ENCODE measurements at regions not wholly inside any gene's neighbourhood (a gene's known extent, or its start where the extent isn't known, plus 50 kb on each side); places are given as distances from the start of the nearest gene placed in this dataset.

GRCh38 chr2:217118559-217119284, 258.9 kb upstream of the TNP1 start:
- no peak for DNase-seq

DNA sequence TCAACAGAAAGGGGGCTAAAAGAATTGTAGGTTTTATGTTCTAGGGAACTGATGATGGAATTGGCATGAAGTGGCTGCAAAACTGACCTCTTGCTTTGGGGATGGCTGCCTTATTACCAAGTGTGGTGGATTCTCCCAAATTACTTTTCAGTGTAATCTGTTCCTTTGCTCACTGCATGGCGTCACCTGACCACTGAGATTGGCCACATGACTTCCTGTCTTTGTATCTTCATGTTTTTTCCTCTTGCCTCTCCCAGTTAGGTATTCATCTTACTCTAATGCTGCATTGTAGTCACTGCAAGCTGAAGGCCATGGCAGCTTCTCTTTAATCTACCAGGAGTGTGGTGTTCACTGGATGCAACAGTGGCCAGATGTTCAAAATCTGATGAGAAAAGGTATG, 257.7 kb upstream of the TNP1 start:
- no peak for DNase-seq

GRCh38 chr2:217116610-217117009, 256.7 kb upstream of the TNP1 start:
- DNase-seq: no peak

- no peak for DNase-seq
These were observed 254.3 kb upstream of the TNP1 start for GRCh38 chr2:217114117-217114516.

DNA sequence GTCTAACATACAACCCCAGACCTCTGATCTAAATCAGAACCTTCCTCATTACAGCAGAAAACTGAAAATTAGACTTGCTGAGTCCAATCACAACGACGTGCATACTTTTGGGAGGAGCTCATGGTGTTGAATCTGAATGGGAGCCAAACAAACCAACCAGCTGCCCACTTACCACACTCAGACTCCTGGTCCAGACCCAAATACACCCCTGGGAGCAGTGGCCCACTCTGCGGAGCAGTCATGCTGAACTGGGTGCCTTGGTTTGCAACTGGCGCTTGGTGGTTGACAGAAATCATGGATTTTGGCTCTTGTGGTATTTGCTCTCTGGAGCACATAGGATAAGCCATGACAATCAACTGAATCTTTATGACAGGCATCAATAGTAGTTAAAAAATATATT, 253.6 kb upstream of the TNP1 start:
- no peak for DNase-seq

DNA sequence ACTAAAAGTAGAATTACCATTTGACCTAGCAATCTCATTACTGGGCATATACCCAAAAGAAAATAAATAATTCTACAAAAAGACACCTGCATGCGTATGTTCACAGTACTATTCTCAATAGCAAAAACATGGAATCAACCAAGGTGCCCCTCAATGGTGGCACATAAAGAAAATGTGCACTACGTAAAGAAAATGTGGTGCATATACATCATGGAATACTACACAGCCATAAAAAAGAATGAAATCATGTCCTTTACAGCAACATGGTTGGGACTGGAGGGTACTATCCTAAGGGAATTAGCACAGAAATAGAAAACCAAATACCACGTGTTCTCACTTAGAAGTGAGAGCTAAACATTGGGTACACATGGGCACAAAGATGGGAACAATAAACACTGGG, 250.7 kb upstream of the TNP1 start:
- DNase-seq: no peak

GRCh38 chr2:217108575-217109027, 248.7 kb upstream of the TNP1 start:
- no peak for DNase-seq

- no peak for DNase-seq
These were observed 248.2 kb upstream of the TNP1 start for GRCh38 chr2:217108086-217108485.

DNA sequence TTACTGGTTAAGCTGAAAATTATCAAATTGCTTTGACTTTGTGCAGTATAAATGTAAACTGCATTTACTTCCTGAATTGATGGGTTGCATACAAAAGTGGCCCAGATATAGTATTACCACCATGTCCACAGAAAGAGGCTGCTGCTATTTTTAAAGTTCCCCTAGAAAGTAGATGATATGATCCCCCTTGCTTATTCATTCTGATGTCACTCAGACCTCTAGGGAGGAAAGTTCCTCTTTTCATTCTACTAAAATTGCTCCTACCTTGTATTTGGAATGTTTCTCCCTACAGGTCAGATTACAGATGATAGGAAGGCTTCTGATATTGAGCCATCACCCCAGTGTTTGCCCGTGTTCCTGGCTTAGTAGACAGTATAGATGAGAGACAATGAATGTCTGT, 247.6 kb upstream of the TNP1 start:
- DNase-seq: no peak

DNA sequence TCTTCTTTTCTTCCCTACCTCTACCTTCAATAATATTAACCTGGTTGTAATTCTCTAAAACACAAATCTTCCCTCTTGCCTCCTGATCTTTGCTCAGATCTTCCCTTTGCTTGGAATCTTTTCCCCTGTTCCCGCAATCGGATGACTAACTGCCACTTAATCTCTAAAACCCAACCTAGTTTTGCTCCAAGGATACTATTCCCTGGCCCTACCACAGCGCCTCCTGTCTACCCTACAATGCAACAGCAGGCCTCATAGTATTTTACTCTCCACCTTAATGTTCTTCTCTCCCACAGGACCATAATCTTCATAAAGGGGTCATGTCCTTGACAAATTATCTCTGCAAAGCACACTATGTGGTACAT, 246.8 kb upstream of the TNP1 start:
- no peak for DNase-seq

- no peak for DNase-seq
These were observed 246.1 kb upstream of the TNP1 start for GRCh38 chr2:217105733-217106649.

DNA sequence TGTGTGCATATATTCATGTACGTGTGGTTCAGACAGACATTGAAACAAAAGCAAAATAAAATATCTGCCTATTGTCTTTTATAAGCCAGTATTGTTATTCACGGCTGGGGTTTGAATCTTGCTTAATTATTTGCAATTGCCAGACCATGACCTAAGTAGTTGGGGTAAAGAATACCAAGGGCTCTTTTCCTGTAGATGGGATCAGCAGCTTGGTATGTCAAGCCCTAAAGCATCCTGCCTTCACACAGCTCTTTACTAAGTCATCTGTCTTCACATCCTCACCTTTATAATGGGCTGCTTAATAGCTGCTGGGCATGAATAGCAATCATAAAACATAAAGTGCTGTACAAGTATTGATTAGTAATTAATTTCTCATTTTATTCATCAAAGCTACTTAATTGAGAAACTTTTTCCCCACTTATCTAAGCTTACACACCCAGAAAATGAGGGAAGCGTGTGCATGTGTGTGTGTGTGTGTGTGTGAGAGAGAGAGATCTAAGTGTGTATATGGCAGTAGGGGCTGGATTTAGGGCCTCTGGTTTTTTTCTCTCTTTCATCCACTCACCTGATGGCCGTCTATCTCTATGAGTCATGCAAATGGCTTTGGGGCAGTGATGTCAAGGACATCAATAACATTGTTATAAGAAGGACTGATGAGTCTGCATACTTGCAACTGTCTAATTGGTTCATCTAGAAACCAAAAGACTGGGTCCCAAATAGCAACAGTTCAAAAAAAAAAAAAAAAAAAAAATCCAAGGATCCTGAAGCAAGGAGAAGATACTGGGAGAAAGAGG, 244.1 kb upstream of the TNP1 start:
- DNase-seq: no peak

- DNase-seq: no peak
These were observed 243.1 kb upstream of the TNP1 start for GRCh38 chr2:217102956-217103355.

DNA sequence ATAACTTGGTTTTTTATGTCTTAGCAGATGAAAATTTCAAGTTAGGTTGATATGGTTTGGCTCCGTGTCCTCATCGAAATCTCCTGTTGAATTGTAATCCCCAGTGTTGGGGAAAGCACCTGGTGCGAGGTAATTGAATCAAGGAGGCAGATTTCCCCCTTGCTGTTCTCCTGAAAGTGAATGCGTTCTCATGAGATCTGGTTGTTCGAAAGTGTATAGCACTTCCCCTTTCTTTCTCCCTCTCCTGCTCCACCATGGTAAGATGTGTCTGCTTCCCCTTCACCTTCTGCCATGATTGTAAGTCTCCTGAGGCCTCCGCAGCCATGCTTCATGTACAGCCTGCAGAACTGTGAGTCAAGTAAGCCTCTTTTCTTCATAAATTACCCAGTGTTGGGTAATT, 242.1 kb upstream of the TNP1 start:
- DNase-seq: no peak

- no peak for DNase-seq
These were observed 239.7 kb upstream of the TNP1 start for GRCh38 chr2:217099561-217099960.

GRCh38 chr2:217098435-217098834, 238.6 kb upstream of the TNP1 start:
- no peak for DNase-seq

DNA sequence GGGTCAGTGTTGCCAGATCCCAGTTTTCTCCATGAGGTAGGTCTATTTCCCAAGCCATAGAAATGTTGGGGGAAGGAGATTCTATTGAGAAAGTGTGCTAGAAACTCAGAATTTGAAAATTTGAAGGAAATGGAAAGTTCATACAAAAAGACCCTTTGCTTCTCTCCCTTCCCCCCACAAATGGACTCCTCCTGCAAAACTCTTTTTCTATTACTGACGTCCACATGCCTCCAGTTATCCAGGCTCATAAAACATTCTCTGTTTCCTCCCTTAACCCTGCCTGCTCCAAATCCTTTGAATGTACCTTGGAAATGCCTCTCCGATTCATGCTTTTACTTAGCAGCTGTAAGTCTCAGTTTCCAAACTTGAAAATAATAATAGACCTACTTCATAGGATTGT, 237.5 kb upstream of the TNP1 start:
- no peak for DNase-seq

GRCh38 chr2:217096474-217097225, 236.8 kb upstream of the TNP1 start:
- DNase-seq: no peak

GRCh38 chr2:217095511-217096205, 235.8 kb upstream of the TNP1 start:
- no peak for DNase-seq

- DNase-seq: no peak
These were observed 233.0 kb upstream of the TNP1 start for GRCh38 chr2:217092710-217093379.

DNA sequence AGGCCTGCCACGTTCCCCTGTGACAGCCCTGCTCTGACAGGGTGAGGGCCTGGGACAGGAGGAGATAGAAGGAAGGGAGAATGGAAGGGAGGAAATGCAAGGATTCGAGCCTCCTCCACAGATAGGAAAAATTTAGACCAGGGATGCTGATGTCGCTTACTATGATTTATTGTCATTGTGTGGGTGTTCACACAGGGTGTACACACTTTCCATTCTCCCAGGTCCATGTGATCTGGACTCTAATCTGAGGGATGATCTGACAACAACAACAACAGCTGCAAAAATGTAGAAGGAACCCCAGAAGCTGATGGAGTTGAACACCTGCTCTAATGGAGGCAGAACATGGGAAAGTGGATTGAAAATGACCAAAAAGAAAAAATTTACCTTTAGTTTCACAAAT, 231.7 kb upstream of the TNP1 start:
- no peak for DNase-seq

Measured in renal pelvis (tissue), 1 donor.